Testis (tissue), 2 donors: ENCODE measurements at regions not wholly inside any gene's neighbourhood (a gene's known extent, or its start where the extent isn't known, plus 50 kb on each side); places are given as distances from the start of the nearest gene placed in this dataset.

Source experiments
- POLR2A ChIP-seq: fragments of 450-650 bp; IDR thresholded peaks from one replicate; pipeline ENCODE4 v1.6.1; 2017; ENCODE audit warnings: antibody characterized with exemption, mild to moderate bottlenecking, moderate library complexity
- TF ChIP-seq, protein P1 (sequence below), 3 experiments: fragments of 450-650 bp in 2 of 3; fragments of 200-600 bp in 1 of 3; sonication (generic) in 1 of 3; IDR thresholded peaks; one replicate each; pipeline ENCODE4 v1.5.1; 2016 to 2019; ENCODE audit warnings: antibody characterized with exemption in 3 of 3, mild to moderate bottlenecking in 2 of 3, moderate library complexity in 1 of 3

DNA sequence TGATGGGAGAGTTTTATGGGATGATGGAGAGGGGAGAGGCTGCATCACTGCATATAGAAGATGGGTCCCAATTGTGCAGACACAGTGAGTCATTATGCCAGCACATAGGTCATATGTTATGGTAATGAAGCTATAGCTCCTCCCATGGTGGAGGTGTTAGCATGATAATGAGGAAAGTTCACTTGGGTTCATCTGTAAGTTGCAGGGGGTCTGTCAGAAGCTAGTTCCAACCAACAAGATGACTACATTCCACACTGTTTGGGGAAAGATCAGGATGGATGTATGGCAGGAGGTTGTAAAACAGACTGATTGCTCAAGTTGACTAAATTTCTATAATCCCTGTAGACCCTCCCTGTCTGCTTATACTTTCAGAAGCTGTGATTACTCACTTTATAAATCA, 561.3 kb downstream of the C12orf50 start:
- TF ChIP-seq, protein P1, sequence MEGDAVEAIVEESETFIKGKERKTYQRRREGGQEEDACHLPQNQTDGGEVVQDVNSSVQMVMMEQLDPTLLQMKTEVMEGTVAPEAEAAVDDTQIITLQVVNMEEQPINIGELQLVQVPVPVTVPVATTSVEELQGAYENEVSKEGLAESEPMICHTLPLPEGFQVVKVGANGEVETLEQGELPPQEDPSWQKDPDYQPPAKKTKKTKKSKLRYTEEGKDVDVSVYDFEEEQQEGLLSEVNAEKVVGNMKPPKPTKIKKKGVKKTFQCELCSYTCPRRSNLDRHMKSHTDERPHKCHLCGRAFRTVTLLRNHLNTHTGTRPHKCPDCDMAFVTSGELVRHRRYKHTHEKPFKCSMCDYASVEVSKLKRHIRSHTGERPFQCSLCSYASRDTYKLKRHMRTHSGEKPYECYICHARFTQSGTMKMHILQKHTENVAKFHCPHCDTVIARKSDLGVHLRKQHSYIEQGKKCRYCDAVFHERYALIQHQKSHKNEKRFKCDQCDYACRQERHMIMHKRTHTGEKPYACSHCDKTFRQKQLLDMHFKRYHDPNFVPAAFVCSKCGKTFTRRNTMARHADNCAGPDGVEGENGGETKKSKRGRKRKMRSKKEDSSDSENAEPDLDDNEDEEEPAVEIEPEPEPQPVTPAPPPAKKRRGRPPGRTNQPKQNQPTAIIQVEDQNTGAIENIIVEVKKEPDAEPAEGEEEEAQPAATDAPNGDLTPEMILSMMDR (IDR thresholded peaks at IDR 0.05): no peak
- TF ChIP-seq POLR2A: no peak
